Left cardiac atrium (tissue), 4 donors: ENCODE measurements at regions not wholly inside any gene's neighbourhood (a gene's known extent, or its start where the extent isn't known, plus 50 kb on each side); places are given as distances from the start of the nearest gene placed in this dataset.

Experiments
- ATAC-seq, 2 donors: fragments of 200-7000 bp; cut with Tn5 transposase; one replicate each; pipeline ENCODE4 v1.9.1; 2020; ENCODE audit warnings: mild to moderate bottlenecking in 2 of 2, moderate library complexity in 2 of 2
- DNase-seq: peaks from one replicate; pipeline ENCODE4 v3.0.0-alpha.2; 2020
- intact Hi-C, 2 donors: fragments of 100-400 bp; cut with DNase I; formaldehyde crosslinking; loops; one replicate each; pipeline versions ENCODE4 v1.14.1 to v1.15.1; 2022 to 2023
- donor health status: DM: no; HTN: yes; CAD: no.
- donor health status: DM: no; HTN: yes; CAD: no; lungs with severe emphysema.
- donor health status: DM: yes; HTN: yes; CAD: no.
- donor health status: Dilated cardiomyopathy.

GRCh38 chr7:22574754-22575520, 74.9 kb upstream of the STEAP1B start:
- intact Hi-C loops: no loop called here
- no peak for DNase-seq
- no peak for ATAC-seq

- intact Hi-C loops: no loop called here
Measured at GRCh38 chr7:22572937-22573336, 72.9 kb upstream of the STEAP1B start.

GRCh38 chr7:22572292-22572691, 72.3 kb upstream of the STEAP1B start:
- intact Hi-C loops: no loop called here
- DNase-seq: no peak
- peak in 1 of 2 donors; percentile 41 for ATAC-seq

More at GRCh38 chr7:22572937-22573336, 72.9 kb upstream of the STEAP1B start:
- ATAC-seq (no peak), DNase-seq (no peak)

GRCh38 chr7:22571766-22572165, 71.8 kb upstream of the STEAP1B start:
- DNase-seq (no peak), ATAC-seq (no peak)
- intact Hi-C loops: no loop called here

GRCh38 chr7:22569586-22570321, 69.8 kb upstream of the STEAP1B start:
- intact Hi-C loops: loop anchor here in 1 of 2 donors (10.0 kb wide), 2 partner anchors 65 to 155 kb away; partner anchors contain the start of gene IL6
- DNase-seq (no peak), ATAC-seq (peak in 1 of 2 donors; percentile 53)

GRCh38 chr7:22566592-22566991, 66.6 kb upstream of the STEAP1B start:
- intact Hi-C loops: loop anchor here in 1 of 2 donors (10.0 kb wide), 2 partner anchors 68 to 158 kb away; partner anchors contain the start of gene IL6
- no peak for ATAC-seq
- no peak for DNase-seq

- DNase-seq: no peak
- ATAC-seq: no peak
- intact Hi-C loops: loop anchor here in 1 of 2 donors (10.0 kb wide), 2 partner anchors 69 to 159 kb away; partner anchors contain the start of gene IL6
Measured at GRCh38 chr7:22566176-22566575, 66.2 kb upstream of the STEAP1B start.

- ATAC-seq (peak in 1 of 2 donors; percentile 64), DNase-seq (no peak)
- intact Hi-C loops: loop anchor here in 1 of 2 donors (10.0 kb wide), 2 partner anchors 69 to 159 kb away; partner anchors contain the start of gene IL6
Measured at GRCh38 chr7:22565315-22565811, 65.4 kb upstream of the STEAP1B start.

- ATAC-seq (peak; percentile 35 to 63), DNase-seq (peak; percentile 53)
- intact Hi-C loops: loop anchor here in 1 of 2 donors (10.0 kb wide), 2 partner anchors 70 to 160 kb away; partner anchors contain the start of gene IL6
Measured at GRCh38 chr7:22564511-22565045, 64.6 kb upstream of the STEAP1B start.

- ATAC-seq (peak in 1 of 2 donors; percentile 14), DNase-seq (no peak)
- intact Hi-C loops: loop anchor here in 1 of 2 donors (10.0 kb wide), 2 partner anchors 71 to 161 kb away; partner anchors contain the start of gene IL6
Measured at GRCh38 chr7:22563621-22564241, 63.7 kb upstream of the STEAP1B start.

GRCh38 chr7:22563032-22563501, 63.1 kb upstream of the STEAP1B start:
- no peak for ATAC-seq
- intact Hi-C loops: loop anchor here in 1 of 2 donors (10.0 kb wide), 2 partner anchors 72 to 162 kb away; partner anchors contain the start of gene IL6
- peak; percentile 45 for DNase-seq

GRCh38 chr7:22561895-22562593, 62.1 kb upstream of the STEAP1B start:
- ATAC-seq: no peak
- intact Hi-C loops: loop anchor here (2.0 to 10.0 kb wide), 3 partner anchors 73 to 165 kb away; partner anchors contain the start of gene IL6 (in 2 of the 2)
- no peak for DNase-seq

GRCh38 chr7:22561321-22561811, 61.4 kb upstream of the STEAP1B start:
- ATAC-seq (peak; percentile 71 to 81), DNase-seq (peak; percentile 84)
- intact Hi-C loops: loop anchor here (2.0 to 10.0 kb wide), 3 partner anchors 73 to 165 kb away; partner anchors contain the start of gene IL6 (in 2 of the 2)

- ATAC-seq (peak; percentile 61 to 69), DNase-seq (peak; percentile 81)
- intact Hi-C loops: loop anchor here (1.0 to 10.0 kb wide), 5 partner anchors 75 to 497 kb away; partner anchors contain the start of gene IL6 (in 2 of the 2)
Measured at GRCh38 chr7:22559829-22560489, 60.0 kb upstream of the STEAP1B start.

- ATAC-seq: no peak
- no peak for DNase-seq
- intact Hi-C loops: loop anchor here in 1 of 2 donors (5.0 kb wide), 1 partner anchor 500 kb away; no protein-coding TSS in a partner anchor
Measured at GRCh38 chr7:22557167-22557566, 57.2 kb upstream of the STEAP1B start.

- intact Hi-C loops: loop anchor here in 1 of 2 donors (5.0 kb wide), 1 partner anchor 502 kb away; no protein-coding TSS in a partner anchor
- ATAC-seq (no peak), DNase-seq (no peak)
Measured at GRCh38 chr7:22555476-22555875, 55.5 kb upstream of the STEAP1B start.

GRCh38 chr7:22554184-22554583, 54.2 kb upstream of the STEAP1B start:
- DNase-seq (no peak), ATAC-seq (no peak)
- intact Hi-C loops: no loop called here
